Neural progenitor cell (in vitro differentiated cells): ENCODE measurements at regions not wholly inside any gene's neighbourhood (a gene's known extent, or its start where the extent isn't known, plus 50 kb on each side); places are given as distances from the start of the nearest gene placed in this dataset.

ENCODE experiments used
- DNase-seq: peaks from one replicate; pipeline ENCODE4 v3.0.0-alpha.2; 2016; ENCODE audit warnings: low spot score
- H2AFZ ChIP-seq: fragments of 200-600 bp; sonication (generic); replicated peaks from 2 replicates; pipeline ENCODE4 v1.6.1; 2016; ENCODE audit warnings: antibody characterized with exemption
- H3F3A ChIP-seq: fragments of 200-600 bp; sonication (generic); 2 replicates; pipeline ENCODE4 v1.6.1; 2016; ENCODE audit warnings: antibody characterized with exemption, low read depth
- H3K27ac ChIP-seq: fragments of 200-600 bp; sonication (generic); 2 replicates; pipeline ENCODE4 v1.5.1; 2016; ENCODE audit warnings: mild to moderate bottlenecking
- H3K27me3 ChIP-seq: fragments of 200-600 bp; sonication (generic); 2 replicates; pipeline ENCODE4 v1.6.1; 2016; ENCODE audit warnings: mild to moderate bottlenecking, moderate library complexity
- H3K36me3 ChIP-seq: fragments of 200-600 bp; sonication (generic); 2 replicates; pipeline ENCODE4 v1.5.1; 2016
- H3K4me1 ChIP-seq: fragments of 200-600 bp; sonication (generic); 2 replicates; pipeline ENCODE4 v1.6.1; 2016; ENCODE audit warnings: mixed run types
- H3K4me2 ChIP-seq: fragments of 200-600 bp; sonication (generic); 2 replicates; pipeline ENCODE4 v1.6.1; 2016
- H3K4me3 ChIP-seq: fragments of 200-600 bp; sonication (generic); 2 replicates; pipeline ENCODE4 v1.5.1; 2016
- H3K79me2 ChIP-seq: fragments of 200-600 bp; sonication (generic); 2 replicates; pipeline ENCODE4 v1.6.1; 2016; ENCODE audit warnings: low read depth
- H3K9ac ChIP-seq: fragments of 200-600 bp; sonication (generic); 2 replicates; pipeline ENCODE4 v1.6.1; 2016
- H3K9me3 ChIP-seq: fragments of 200-600 bp; sonication (generic); 2 replicates; pipeline ENCODE4 v1.5.1; 2016; ENCODE audit warnings: low read depth
- H4K20me1 ChIP-seq: fragments of 200-600 bp; sonication (generic); 2 replicates; pipeline ENCODE4 v1.6.1; 2016; ENCODE audit warnings: low read depth
- H3K27ac Mint-ChIP-seq: 3 replicates; pipeline ENCODE4 v1.8.0; 2021; ENCODE audit warnings: mixed read lengths
- H3K27me3 Mint-ChIP-seq: 2 replicates; pipeline ENCODE4 v1.8.0; 2022; ENCODE audit warnings: low read depth, mild to moderate bottlenecking, inconsistent platforms, moderate library complexity, mixed read lengths; ENCODE audit not compliant: insufficient read depth
- H3K36me3 Mint-ChIP-seq: 3 replicates; pipeline ENCODE4 v1.8.0; 2021; ENCODE audit warnings: mixed read lengths
- H3K4me1 Mint-ChIP-seq: 3 replicates; pipeline ENCODE4 v1.8.0; 2021; ENCODE audit warnings: mixed read lengths
- H3K4me3 Mint-ChIP-seq: 3 replicates; pipeline ENCODE4 v1.8.0; 2021; ENCODE audit warnings: mild to moderate bottlenecking, moderate library complexity, mixed read lengths
- H3K9me3 Mint-ChIP-seq: 3 replicates; pipeline ENCODE4 v1.8.0; 2020; ENCODE audit warnings: mixed read lengths
- EZH2 ChIP-seq: fragments of 200-600 bp; sonication (generic); IDR thresholded peaks from 2 replicates; pipeline ENCODE4 v1.6.1; 2017; ENCODE audit warnings: antibody characterized with exemption, mild to moderate bottlenecking, moderate library complexity
- EZH2phosphoT487 ChIP-seq: fragments of 200-600 bp; sonication (generic); IDR thresholded peaks from 2 replicates; pipeline ENCODE4 v1.6.1; 2017; ENCODE audit warnings: antibody characterized with exemption
- TF ChIP-seq, protein P1 (sequence below): fragments of 200-600 bp; sonication (generic); IDR thresholded peaks from 2 replicates; pipeline ENCODE4 v1.5.1; 2017; ENCODE audit warnings: antibody characterized with exemption, mild to moderate bottlenecking

GRCh38 chr5:98463676-98464075 lies 309.8 kb upstream of the RGMB start:
- Histone ChIP-seq H3F3A (no peaks in the 10 kb centered on the region), H4K20me1 (no peaks in the 10 kb centered on the region), H3K4me1 (no peaks in the 10 kb centered on the region), H3K79me2 (no peaks in the 10 kb centered on the region), H3K9me3 (no peaks in the 10 kb centered on the region), H2AFZ (no peak overlapping the region), H3K27me3 (no peaks in the 10 kb centered on the region), H3K27ac (no peak overlapping the region), H3K36me3 (no peaks in the 10 kb centered on the region), H3K4me3 (no peak overlapping the region), H3K4me2 (no peak overlapping the region), H3K9ac (no peak overlapping the region)
- Mint-ChIP-seq H3K9me3 (no peaks in the 10 kb centered on the region), H3K27me3 (peaks cover 4% of the 10 kb centered on the region), H3K36me3 (no peaks in the 10 kb centered on the region), H3K4me3 (no peak overlapping the region), H3K27ac (no peak overlapping the region), H3K4me1 (no peaks in the 10 kb centered on the region)
- TF ChIP-seq EZH2phosphoT487 (no peak), EZH2 (no peak)
- TF ChIP-seq, protein P1, sequence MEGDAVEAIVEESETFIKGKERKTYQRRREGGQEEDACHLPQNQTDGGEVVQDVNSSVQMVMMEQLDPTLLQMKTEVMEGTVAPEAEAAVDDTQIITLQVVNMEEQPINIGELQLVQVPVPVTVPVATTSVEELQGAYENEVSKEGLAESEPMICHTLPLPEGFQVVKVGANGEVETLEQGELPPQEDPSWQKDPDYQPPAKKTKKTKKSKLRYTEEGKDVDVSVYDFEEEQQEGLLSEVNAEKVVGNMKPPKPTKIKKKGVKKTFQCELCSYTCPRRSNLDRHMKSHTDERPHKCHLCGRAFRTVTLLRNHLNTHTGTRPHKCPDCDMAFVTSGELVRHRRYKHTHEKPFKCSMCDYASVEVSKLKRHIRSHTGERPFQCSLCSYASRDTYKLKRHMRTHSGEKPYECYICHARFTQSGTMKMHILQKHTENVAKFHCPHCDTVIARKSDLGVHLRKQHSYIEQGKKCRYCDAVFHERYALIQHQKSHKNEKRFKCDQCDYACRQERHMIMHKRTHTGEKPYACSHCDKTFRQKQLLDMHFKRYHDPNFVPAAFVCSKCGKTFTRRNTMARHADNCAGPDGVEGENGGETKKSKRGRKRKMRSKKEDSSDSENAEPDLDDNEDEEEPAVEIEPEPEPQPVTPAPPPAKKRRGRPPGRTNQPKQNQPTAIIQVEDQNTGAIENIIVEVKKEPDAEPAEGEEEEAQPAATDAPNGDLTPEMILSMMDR, result no peak
- DNase-seq, result no peak

GRCh38 chr5:98464737-98465330 lies 308.6 kb upstream of the RGMB start:
- H3K4me2 ChIP-seq, result no peak overlapping the region

DNA sequence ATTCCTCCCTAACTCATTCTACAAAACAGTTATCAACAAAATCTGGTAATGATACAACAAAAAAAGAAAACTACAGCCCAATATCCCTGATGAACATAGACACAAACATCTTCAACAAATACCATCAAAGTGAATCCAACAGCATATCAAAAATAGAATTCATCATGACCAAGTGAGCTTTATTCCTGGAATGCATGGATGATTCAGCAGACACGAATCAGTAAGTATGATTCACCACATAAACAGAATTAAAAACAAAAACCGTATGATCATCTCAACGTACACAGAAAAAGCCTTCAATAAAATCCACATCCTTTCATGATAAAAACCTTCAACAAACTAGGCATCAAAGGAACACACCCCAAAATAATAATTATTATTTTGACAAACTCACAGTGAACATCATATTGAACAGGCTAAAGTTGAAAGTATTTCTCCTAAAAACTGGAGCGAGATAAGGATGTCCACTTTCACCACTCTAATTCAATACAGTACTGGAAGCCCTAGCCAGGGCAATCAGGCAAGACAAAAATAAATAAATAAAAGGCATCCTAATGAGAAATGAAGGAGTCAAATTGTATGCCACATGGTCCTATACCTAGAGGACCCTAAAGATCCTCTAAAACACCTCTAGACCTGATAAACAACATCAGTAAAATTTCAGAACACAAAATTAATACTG lies 305.1 kb upstream of the RGMB start:
- DNase-seq, result no peak
- no peaks in the 10 kb centered on the region for H3K9me3 ChIP-seq
- H3K27ac Mint-ChIP-seq, result no peak overlapping the region
- H3K27ac ChIP-seq, result no peak overlapping the region
- H3K4me3 ChIP-seq, result no peak overlapping the region
- no peaks in the 10 kb centered on the region for H3K27me3 ChIP-seq
- peaks cover 3% of the 10 kb centered on the region for H3K27me3 Mint-ChIP-seq
- TF ChIP-seq, protein P1, result no peak
- no peak for TF ChIP-seq EZH2phosphoT487
- no peak for TF ChIP-seq EZH2
- no peak overlapping the region for H3K4me3 Mint-ChIP-seq
- H3K36me3 ChIP-seq, result no peaks in the 10 kb centered on the region
- no peak overlapping the region for H3K4me2 ChIP-seq
- no peaks in the 10 kb centered on the region for H3K79me2 ChIP-seq
- H2AFZ ChIP-seq, result no peak overlapping the region
- no peaks in the 10 kb centered on the region for H3K9me3 Mint-ChIP-seq
- no peaks in the 10 kb centered on the region for H3K36me3 Mint-ChIP-seq
- no peaks in the 10 kb centered on the region for H4K20me1 ChIP-seq
- H3K4me1 Mint-ChIP-seq, result no peaks in the 10 kb centered on the region
- H3F3A ChIP-seq, result no peaks in the 10 kb centered on the region
- H3K4me1 ChIP-seq, result no peaks in the 10 kb centered on the region
- H3K9ac ChIP-seq, result no peak overlapping the region

More at GRCh38 chr5:98464737-98465330, 308.6 kb upstream of the RGMB start:
- Mint-ChIP-seq H3K4me1 (no peaks in the 10 kb centered on the region), H3K36me3 (no peaks in the 10 kb centered on the region), H3K27me3 (peaks cover 4% of the 10 kb centered on the region), H3K27ac (no peak overlapping the region), H3K4me3 (no peak overlapping the region), H3K9me3 (no peaks in the 10 kb centered on the region)
- no peaks in the 10 kb centered on the region for H3F3A ChIP-seq
- no peaks in the 10 kb centered on the region for H3K4me1 ChIP-seq
- no peak overlapping the region for H3K27ac ChIP-seq
- H2AFZ ChIP-seq, result no peak overlapping the region
- TF ChIP-seq, protein P1, result no peak
- TF ChIP-seq EZH2 (no peak), EZH2phosphoT487 (no peak)
- no peaks in the 10 kb centered on the region for H4K20me1 ChIP-seq
- H3K27me3 ChIP-seq, result no peaks in the 10 kb centered on the region
- no peak for DNase-seq
- no peak overlapping the region for H3K4me3 ChIP-seq
- H3K79me2 ChIP-seq, result no peaks in the 10 kb centered on the region
- no peak overlapping the region for H3K9ac ChIP-seq
- no peaks in the 10 kb centered on the region for H3K36me3 ChIP-seq
- H3K9me3 ChIP-seq, result no peaks in the 10 kb centered on the region
